ENCODE measurements at regions not wholly inside any gene's neighbourhood (a gene's known extent, or its start where the extent isn't known, plus 50 kb on each side); places are given as distances from the start of the nearest gene placed in this dataset.
A peak's percentile ranks its signal among the peaks of the same experiment; 100 is the strongest.

DNA sequence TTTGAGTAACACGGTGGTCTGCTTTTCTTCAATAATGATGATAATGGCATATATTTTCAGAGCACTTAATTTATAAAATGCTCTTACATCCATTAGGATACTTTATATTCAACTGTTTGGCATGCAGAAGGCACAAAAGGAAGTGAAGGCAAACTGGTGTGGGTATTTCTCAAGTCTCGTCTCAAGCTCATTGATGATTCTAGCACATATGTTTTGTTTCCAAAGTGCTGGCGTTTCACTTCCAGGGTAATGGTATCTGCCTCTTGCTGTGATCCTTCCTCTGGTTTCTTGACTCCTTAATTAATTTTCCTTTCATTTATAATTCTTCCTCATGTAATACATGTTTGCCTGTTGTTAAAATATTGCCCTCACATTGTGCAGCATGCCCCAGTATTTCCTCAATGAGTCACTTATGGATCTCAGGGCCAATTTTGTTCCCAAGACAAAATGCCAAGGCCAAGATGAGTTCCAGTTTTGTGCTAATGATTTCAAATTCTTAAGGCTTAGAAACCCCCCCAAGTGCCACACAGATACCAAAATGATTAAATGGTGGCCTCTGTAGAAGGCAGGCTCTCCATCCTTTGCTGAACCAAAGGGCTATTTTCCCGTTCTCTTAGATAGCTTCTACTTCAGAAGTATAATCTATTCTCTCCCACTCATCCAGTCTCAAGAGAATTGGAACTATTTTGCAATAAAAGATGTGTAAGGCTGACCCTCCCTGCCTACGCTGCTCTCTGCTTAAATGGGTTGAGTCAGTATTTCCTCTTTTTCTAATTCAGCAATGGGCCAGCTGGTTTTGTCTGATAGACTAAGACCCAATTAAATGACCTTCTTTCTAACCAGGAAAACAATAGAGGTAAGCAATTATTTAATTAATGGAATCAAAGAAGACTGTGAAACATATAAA lies 171.2 kb downstream of the ZNF365 start:
- DNase-seq (ENCODE audit: low spot score): no peak

DNA sequence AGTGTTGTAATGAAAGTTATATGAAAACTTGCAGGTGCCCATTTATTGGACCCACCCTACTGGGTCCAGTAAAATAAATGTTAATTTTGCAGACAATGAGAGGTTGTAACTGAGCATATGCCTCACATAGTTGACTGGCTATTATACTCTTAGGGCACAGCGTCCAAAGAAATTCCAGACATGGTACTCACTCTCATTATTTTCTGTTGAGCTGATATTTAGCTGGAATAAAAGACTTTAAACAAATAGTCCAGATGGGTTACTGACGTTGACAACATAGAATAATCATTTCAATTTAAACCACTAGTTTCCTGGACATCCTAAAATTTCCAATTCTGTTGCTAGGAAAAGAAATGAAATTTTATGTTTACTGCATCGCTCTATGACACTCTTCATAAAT lies 174.5 kb downstream of the ZNF365 start:
- no peak for DNase-seq (ENCODE audit: low spot score)

DNA sequence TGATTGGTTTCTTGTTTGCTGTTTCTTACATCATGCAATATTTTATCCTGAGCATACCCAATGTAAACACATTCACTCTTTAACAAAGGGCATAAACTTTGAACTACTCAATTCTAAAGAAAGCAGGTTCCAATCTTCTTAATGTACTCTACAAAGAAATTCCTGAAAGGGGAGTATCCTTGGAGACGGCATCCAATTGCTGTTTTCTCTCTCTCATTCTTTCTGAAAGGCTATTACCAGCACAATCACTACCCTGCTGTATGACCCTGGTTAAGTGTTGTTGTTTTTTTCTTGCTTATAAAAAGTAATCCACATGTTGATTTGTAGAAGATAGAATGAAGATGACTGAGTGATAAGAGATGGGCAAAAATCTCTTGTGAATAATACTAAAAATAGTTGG lies 176.0 kb downstream of the ZNF365 start:
- no peak for DNase-seq (ENCODE audit: low spot score)

DNA sequence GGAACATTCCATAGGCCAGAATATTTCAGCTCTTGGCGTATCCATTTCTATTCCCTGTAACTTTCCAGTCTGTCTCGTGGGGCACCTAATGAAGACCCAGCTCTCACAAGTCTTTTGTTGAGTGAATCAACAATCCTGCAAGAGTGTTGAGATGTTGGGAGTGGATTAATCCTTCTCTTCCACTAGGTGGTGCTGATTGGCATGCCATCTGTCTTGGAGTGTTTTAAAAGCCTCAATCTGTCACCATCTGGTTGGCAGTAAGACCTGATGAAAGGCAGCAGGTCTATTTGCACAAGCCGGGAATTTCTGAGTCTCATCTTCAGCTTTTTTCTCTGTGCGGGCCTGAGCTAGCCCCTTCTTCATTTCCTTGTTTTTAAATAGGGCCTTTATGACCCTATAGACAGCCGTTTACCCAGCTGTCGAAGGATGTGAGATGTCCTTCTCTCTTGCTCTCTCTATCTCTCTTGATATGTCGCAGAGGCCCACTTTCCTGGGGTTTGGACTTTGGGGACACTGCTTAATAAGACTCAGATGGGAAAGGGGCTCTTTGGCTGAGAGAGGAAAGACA lies 180.5 kb downstream of the ZNF365 start:
- peak; percentile 28 for DNase-seq (ENCODE audit: low spot score)

DNA sequence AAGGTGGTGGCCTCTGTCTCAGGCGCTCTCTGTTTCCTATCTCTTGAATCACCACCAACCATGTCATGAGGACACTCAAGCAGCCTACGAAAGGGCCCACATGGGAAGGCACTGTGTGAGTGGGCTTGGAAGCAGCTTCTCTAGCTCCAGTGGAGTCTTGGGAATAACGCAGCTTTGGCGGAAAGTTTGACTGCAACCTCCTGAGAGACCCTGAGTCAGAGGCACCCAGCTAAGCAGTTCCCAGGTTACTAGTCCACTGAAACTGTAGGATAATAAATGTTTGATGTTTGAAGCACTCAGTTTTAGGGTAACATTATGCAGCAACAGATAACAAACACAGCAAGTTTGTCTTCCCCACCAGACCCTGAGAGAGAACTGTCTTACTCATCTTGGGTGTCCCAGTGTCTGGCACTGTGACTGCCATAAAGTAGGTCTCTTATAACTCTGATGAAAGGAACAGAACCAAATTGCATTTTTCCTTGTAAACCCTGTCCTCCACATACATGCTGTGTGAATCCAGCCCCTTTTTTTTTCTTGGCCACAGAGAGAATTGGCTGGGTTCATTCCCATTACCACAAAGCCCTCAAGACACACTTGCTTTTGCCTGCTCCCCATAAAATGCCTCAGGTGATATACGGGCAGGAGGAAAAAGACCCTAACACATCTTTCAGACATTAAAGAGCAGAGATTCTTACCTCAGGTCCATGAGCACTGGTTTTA lies 185.5 kb downstream of the ZNF365 start:
- peak; percentile 41 for DNase-seq (ENCODE audit: low spot score)

DNA sequence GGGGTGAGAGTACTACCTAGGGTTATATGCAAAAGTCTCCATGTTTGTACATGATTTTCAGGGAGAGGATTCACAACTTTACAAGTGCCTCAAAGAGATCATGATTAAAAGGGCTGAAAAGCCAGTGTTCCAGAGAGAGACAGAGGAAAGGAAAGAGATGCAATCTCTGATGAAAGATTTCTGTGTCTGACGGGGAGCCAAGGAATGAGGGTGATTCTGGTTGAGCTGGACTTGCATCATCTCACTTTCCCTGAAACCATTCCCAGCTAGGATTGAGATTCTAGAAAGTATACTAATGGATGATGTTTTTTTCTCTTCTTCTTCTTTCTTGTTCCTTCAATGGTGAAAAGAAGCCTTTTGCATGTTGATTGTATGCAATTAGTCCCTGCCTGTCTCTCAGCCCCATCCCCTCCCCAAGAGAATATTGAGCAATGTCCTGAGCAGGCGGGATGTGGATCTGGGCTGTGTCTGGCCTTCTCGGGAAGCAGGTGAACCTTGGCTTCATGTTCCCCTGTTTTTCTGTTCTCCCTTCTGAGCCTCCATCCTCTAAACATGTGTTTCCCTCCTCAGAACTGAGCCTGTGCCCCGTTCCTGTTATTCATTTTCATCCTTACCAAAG lies 186.1 kb downstream of the ZNF365 start:
- peak; percentile 81 for DNase-seq (ENCODE audit: low spot score)

DNA sequence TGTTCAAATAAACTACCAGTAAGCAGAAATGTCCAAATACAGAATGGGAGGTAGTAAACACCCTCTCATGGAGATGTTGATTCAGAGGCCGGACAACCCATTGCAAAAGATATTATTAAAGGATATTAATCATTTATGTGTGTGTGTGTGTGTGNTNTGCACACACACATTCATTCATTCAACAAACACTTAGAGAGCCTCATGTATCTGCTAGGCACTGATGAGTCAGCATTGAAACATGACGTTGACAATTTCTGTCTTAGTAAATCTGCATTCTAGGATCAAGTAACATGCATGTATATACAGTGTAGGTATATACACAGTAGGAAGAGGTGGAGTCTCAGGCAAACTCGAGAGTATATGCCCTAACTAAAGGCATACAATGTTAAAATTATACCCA lies 187.0 kb downstream of the ZNF365 start:
- DNase-seq (ENCODE audit: low spot score): no peak

DNA sequence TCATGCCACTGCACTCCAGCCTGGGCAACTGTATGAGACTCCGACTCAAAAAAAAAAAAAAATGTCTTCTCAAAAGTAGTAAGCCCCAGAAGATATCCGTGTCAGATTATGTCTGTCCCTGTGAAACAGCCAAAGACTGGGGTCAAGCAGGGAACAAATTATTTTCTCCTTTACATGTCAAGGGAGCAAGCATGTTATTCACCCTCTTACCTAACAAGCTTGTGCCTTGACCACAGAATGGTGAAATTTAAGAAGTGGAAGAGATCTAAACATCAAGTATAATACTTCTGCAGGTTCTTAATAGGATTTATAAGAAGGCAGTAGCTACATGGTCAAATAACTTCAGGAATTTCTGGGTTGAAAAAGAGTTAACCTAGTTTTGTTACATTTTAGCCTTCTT lies 187.9 kb downstream of the ZNF365 start:
- DNase-seq (ENCODE audit: low spot score): no peak

DNA sequence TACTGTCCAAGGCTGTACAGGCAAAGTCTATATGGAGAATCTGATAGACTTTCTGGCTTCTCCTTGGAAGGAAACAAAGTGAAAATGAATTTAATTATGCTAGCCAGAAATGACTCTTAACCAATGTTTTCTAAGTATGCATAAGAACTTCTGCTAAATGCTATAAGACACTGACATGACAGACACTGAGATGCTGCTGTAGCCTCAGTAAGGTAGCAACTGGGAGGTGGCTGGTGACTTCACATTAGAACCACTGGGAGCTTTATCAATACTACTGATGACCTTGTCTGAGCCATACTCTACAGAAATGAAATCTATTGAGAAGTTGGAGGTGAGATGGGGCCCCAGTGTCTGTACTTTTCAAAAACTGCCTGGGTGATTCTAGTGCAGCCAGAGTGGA lies 188.6 kb downstream of the ZNF365 start:
- no peak for DNase-seq (ENCODE audit: low spot score)

DNA sequence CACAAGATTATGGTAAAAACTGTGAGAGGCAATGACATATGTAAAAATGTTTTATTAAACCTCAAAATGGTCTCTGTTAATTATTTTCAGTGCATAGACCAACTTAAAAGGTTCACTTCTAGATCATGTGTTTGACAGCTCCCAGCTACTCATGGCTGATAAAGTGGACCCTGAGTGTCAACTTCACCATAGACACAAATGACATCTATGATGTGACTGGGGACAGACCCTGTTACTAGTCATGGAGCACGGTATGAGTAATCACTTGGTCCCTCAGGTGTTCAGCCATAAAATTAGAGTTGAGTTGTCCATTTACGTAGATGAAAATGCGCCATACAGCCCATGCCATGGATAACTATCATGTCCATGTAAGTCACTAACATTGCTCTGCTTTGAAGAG lies 199.8 kb downstream of the ZNF365 start:
- no peak for DNase-seq (ENCODE audit: low spot score)

DNA sequence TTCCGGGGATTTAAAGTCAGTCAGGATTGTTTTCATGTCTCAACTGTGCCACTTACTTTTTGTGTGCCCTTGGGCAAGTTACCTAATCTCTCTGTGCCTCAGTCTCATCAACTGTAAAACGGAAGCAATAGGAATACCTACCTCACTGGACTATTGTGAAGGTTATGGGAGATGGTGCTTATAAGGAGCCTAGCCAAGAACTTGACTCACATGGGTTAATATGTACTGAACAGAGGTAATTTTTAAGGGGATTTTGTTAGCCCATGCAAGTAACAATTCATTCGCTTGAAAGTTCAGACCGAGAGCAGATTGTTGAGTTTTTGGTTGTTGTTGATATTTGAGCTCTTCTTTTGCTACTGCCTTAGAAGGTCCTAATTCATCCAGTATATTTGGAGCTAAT lies 202.9 kb downstream of the ZNF365 start:
- no peak for DNase-seq (ENCODE audit: low spot score)

DNA sequence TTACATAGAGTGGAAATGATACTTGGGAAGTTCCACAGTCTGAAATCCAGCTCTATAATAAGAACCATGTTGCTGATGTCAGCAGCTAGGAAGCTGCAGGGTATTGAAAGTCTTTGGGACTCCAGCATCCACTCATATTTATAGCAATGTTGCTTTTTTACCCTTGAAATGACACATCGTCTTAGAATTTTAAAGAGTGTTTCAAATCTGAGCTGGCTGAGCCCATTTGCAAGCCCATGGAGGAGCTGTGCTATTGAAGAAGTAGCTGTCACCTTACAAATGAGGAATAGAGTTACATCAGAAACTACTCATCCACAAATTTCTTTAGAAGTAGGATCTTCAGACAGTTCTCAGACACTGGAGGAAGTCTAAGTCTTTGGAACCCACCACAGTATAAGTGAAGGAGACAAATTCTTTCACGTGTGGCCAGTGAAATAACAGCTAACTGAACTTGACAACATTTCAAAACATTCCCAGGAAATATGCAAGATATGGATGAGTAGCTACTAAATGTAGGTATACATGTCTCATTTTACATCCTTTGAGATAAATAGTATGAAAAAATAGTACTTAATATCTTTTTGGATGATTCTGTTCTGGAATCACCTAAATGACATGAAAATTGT lies 203.6 kb downstream of the ZNF365 start:
- peak; percentile 50 for DNase-seq (ENCODE audit: low spot score)

DNA sequence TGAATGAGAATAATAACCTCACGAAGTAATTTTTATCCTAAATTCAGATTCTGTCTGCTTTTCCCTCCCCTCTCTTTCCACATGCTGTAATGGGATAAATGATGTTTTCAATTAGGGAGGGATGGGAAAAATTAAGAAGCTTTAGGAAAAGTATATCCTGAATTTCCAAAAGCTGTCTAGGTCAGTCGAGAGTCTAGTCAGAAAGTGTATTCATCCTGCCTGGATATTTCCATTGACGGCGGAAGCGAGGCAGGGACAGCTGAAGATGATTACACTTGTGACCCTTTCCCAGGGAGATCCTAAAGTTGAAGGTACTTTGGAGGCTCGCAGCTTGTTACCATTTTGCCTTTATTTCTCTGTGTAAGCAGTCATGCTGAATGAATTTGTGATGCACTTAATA lies 204.1 kb downstream of the ZNF365 start:
- no peak for DNase-seq (ENCODE audit: low spot score)

DNA sequence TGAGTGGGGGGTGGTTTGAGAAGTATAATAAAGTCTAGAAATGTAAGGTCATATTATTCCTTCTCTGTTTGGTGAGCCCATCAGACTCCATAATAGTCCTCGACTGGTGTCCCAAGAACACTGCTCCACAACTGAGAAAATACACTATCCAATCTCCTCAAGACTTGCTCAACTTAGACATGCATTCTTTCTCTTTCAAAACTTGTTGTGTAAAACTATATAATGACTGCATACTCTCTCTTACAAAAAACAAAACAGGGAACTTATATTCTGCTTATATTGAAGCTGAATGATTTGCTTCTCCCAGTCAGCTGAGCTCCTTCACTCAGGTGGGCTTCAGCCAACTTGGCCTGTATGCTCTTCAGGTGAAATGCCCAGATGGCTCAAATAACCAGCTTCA lies 204.7 kb downstream of the ZNF365 start:
- DNase-seq (ENCODE audit: low spot score): no peak

DNA sequence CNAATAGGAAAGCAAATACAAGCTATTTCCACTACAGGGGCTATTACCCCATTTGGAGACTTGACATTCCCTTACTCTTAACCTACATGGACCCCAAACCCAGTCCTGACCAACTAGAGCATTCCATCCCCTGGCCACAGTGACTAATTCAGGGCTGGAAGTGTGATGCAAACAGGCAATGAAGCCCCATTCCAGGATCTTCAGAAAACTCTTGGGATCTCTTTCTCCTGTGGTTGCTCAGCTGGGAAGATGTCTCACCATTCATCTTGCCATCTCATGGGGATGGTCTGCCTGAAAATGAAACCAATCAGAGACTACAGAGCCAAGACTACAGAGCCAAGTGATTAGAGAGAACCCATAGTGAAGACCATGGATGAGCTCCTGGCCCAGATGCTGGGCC lies 206.2 kb downstream of the ZNF365 start:
- no peak for DNase-seq (ENCODE audit: low spot score)

DNA sequence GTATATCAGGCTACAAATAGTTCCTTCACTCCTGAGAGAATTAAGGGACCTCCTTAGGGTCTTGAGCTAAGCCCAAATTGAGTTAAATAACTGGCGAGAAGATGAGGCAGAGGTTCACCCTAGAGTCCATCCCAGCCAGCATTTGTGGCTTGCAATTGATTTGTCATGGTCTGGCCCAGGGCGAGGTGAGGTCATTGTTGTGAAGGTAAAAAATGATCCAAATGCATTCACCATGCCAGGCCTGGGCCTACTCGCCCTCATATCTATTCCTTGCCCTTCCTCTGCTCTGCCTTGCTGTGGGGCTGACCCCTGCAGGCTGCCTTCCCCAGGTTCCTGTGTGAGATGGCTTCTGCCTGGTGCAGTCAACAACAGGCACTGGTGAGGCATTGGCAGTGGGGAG lies 207.2 kb downstream of the ZNF365 start:
- DNase-seq (ENCODE audit: low spot score): no peak

DNA sequence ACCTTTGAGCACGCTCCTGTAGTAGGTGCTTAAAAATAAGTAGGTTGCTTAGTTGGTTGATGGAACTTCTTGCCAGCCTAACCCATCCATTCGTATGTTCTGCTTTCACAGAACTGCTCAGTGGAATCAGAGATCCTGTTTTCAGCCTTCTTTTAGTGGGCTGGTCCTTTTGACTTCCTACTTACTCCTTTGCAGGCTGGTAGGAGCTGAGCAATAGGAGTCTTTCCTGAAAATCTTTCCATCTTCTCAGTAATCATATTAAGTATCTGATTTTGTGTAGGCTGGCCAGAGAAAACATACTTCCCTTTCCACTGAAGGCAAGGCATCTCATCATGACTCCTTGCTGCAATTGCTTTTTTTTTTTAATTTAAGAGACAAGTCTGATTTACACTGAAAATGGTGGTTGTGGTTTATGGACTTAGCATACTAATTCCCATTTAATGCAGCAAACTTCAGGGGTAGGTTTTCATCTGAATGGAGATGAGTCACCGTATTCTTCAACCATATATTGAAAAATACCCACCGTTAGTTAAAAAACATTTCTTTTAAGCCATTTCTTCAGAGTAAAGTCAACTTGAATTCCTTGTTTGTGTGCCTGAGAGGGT lies 208.0 kb downstream of the ZNF365 start:
- DNase-seq (ENCODE audit: low spot score): peak; percentile 75

DNA sequence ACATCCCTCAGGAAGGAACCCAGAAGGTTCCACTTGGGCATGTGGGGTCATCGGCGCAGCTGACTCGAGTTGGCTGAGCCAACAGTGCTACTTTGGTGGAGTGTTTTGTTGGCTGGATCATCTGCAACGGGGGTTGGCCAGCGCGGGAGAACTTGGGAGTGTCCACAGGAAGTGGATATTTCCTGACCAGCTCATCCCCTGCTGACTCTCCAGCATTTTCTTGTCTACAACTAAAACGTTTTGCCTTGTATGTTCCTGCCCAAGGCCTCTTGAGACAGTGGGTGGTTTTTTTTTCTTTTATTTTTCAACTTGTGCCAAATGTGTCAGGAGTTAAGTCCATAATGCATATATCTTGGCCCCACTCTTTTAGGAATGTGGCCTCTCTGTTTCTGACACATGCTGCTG lies 208.6 kb downstream of the ZNF365 start:
- DNase-seq (ENCODE audit: low spot score): peak; percentile 93

DNA sequence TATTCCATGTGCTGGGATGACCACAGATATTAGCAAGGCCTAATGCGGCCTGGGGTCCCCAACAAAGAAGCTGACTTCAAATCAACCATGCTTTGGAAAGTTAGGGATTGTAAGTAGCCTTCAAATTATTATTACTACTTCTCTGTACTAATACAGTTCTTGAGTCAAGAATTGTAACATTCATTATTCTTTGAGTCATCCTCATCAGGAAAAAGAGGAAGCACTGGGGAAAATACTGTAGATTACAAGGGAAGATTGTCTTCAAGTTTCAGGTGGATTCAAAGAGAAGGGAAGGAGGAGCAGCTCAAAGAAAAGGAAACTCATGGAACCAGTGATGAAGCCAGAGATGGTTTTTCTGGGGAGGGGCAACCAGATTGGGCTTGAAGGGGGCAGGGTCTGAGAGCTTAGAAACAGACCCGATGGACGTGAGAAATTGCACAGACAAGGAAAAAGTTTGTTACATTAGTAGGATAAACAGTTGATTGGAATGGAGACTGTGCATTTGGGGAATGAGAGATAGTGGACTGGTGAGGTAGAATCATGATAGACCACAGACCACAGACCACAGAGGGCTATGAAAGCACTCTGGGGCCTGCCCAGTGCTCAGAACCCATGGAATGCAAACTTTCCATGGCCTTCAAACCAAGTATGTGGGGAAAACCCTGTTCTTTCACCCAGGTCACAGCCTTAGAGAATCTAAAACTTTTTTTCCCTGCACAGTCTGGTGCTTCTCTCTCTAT lies 209.9 kb downstream of the ZNF365 start:
- DNase-seq (ENCODE audit: low spot score): no peak

DNA sequence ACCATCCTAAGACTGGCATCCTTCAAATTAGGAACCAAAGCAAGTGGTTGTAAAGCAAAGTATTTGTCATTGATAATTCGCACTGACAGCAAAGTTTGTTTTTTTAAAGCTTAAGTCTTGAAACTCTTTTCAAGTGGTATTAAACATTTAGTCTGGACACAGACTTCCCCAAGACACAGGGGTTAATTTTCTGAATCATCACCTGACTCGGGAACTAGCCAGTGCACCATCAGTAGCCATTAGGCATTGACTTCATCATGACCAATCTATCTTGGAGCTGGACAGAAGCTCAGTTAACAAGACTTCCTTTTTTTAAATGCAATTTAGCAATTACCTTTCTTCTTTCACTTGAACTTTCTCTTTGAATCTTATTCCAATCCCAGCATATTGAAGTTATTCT lies 210.6 kb downstream of the ZNF365 start:
- DNase-seq (ENCODE audit: low spot score): no peak

Data from umbilical cord (tissue), 1 donor.